ENCODE measurements at regions not wholly inside any gene's neighbourhood (a gene's known extent, or its start where the extent isn't known, plus 50 kb on each side); places are given as distances from the start of the nearest gene placed in this dataset.
"Not testable (repeated sequence)": the region's sequence is repeated elsewhere in the genome, so short reads cannot be mapped to it uniquely, and the experiment has no call there.

GRCh38 chr11:57871231-57871630, 109.6 kb downstream of the CTNND1 start:
- H3K9me3 Mint-ChIP-seq = no peaks in the 10 kb centered on the region
- CTCF ChIA-PET = no interaction called here
- POLR2A ChIA-PET = no interaction called here
- no peaks in the 10 kb centered on the region for H3K36me3 Mint-ChIP-seq (ENCODE audit: low read depth)
- no peak for DNase-seq
- H3K27me3 Mint-ChIP-seq = peaks cover 2% of the 10 kb centered on the region
- H3K4me1 Mint-ChIP-seq = no peaks in the 10 kb centered on the region
- no peak overlapping the region for H3K4me3 Mint-ChIP-seq
- no peak overlapping the region for H3K27ac Mint-ChIP-seq

- H3K4me3 Mint-ChIP-seq = no peak overlapping the region
- no peak for DNase-seq
- H3K36me3 Mint-ChIP-seq (ENCODE audit: low read depth) = no peaks in the 10 kb centered on the region
- H3K27me3 Mint-ChIP-seq = peaks cover 2% of the 10 kb centered on the region
- H3K9me3 Mint-ChIP-seq = no peaks in the 10 kb centered on the region
- CTCF ChIA-PET = no interaction called here
- H3K4me1 Mint-ChIP-seq = no peaks in the 10 kb centered on the region
- H3K27ac Mint-ChIP-seq = no peak overlapping the region
- POLR2A ChIA-PET = no interaction called here
These were observed 111.8 kb downstream of the CTNND1 start for GRCh38 chr11:57873196-57873911.

- Mint-ChIP-seq H3K27ac (no peak overlapping the region), H3K4me3 (no peak overlapping the region), H3K9me3 (no peaks in the 10 kb centered on the region), H3K27me3 (peaks cover 4% of the 10 kb centered on the region), H3K4me1 (no peaks in the 10 kb centered on the region), H3K36me3 (ENCODE audit: low read depth) (no peaks in the 10 kb centered on the region)
- CTCF ChIA-PET = no interaction called here
- DNase-seq = no peak
- POLR2A ChIA-PET = no interaction called here
These were observed 113.4 kb downstream of the CTNND1 start for GRCh38 chr11:57874981-57875380.

- no peak overlapping the region for H3K4me3 Mint-ChIP-seq
- POLR2A ChIA-PET = no interaction called here
- H3K4me1 Mint-ChIP-seq = no peaks in the 10 kb centered on the region
- DNase-seq = no peak
- H3K27ac Mint-ChIP-seq = no peak overlapping the region
- H3K27me3 Mint-ChIP-seq = peaks cover 2% of the 10 kb centered on the region
- no peaks in the 10 kb centered on the region for H3K9me3 Mint-ChIP-seq
- H3K36me3 Mint-ChIP-seq (ENCODE audit: low read depth) = no peaks in the 10 kb centered on the region
- CTCF ChIA-PET = no interaction called here
These were observed 120.0 kb downstream of the CTNND1 start for GRCh38 chr11:57881647-57882046.

- ChIA-PET CTCF (no interaction called here), POLR2A (no interaction called here)
These were observed 122.0 kb downstream of the CTNND1 start for GRCh38 chr11:57883630-57884029.

GRCh38 chr11:57885298-57886050, 123.9 kb downstream of the CTNND1 start:
- ChIA-PET POLR2A (no interaction called here), CTCF (no interaction called here)
- DNase-seq = no peak
- H3K27ac Mint-ChIP-seq = no peak overlapping the region
- no peak overlapping the region for H3K4me3 Mint-ChIP-seq
- no peaks in the 10 kb centered on the region for H3K9me3 Mint-ChIP-seq
- no peaks in the 10 kb centered on the region for H3K27me3 Mint-ChIP-seq
- H3K4me1 Mint-ChIP-seq = no peaks in the 10 kb centered on the region
- H3K36me3 Mint-ChIP-seq (ENCODE audit: low read depth) = no peaks in the 10 kb centered on the region

More at GRCh38 chr11:57883630-57884029, 122.0 kb downstream of the CTNND1 start:
- Mint-ChIP-seq H3K27me3 (peaks cover 2% of the 10 kb centered on the region), H3K36me3 (ENCODE audit: low read depth) (no peaks in the 10 kb centered on the region), H3K9me3 (no peaks in the 10 kb centered on the region), H3K4me3 (no peak overlapping the region), H3K27ac (no peak overlapping the region), H3K4me1 (no peaks in the 10 kb centered on the region)
- DNase-seq = no peak

GRCh38 chr11:57888386-57888785, 126.8 kb downstream of the CTNND1 start:
- ChIA-PET CTCF (no interaction called here), POLR2A (no interaction called here)
- H3K9me3 Mint-ChIP-seq = no peaks in the 10 kb centered on the region
- DNase-seq = no peak
- no peaks in the 10 kb centered on the region for H3K4me1 Mint-ChIP-seq
- H3K36me3 Mint-ChIP-seq (ENCODE audit: low read depth) = no peaks in the 10 kb centered on the region
- H3K27me3 Mint-ChIP-seq = peaks cover 2% of the 10 kb centered on the region
- no peak overlapping the region for H3K4me3 Mint-ChIP-seq
- H3K27ac Mint-ChIP-seq = no peak overlapping the region

GRCh38 chr11:57890521-57890920, 128.9 kb downstream of the CTNND1 start:
- no peaks in the 10 kb centered on the region for H3K36me3 Mint-ChIP-seq (ENCODE audit: low read depth)
- ChIA-PET CTCF (no interaction called here), POLR2A (no interaction called here)
- H3K27me3 Mint-ChIP-seq = peaks cover 3% of the 10 kb centered on the region
- no peak overlapping the region for H3K4me3 Mint-ChIP-seq
- H3K9me3 Mint-ChIP-seq = peaks cover 3% of the 10 kb centered on the region
- no peaks in the 10 kb centered on the region for H3K4me1 Mint-ChIP-seq
- no peak overlapping the region for H3K27ac Mint-ChIP-seq
- no peak for DNase-seq

GRCh38 chr11:57893200-57893599, 130.5 kb upstream of the OR9Q1 start:
- H3K4me1 Mint-ChIP-seq; H3K27me3 Mint-ChIP-seq; H3K36me3 Mint-ChIP-seq (ENCODE audit: low read depth); CTCF ChIA-PET; POLR2A ChIA-PET; H3K27ac Mint-ChIP-seq; H3K4me3 Mint-ChIP-seq; H3K9me3 Mint-ChIP-seq; DNase-seq: not testable (repeated sequence)

GRCh38 chr11:57896361-57897145, 127.1 kb upstream of the OR9Q1 start:
- H3K4me1 Mint-ChIP-seq = no peaks in the 10 kb centered on the region
- H3K27ac Mint-ChIP-seq = no peak overlapping the region
- peaks cover 3% of the 10 kb centered on the region for H3K27me3 Mint-ChIP-seq
- H3K36me3 Mint-ChIP-seq (ENCODE audit: low read depth) = no peaks in the 10 kb centered on the region
- ChIA-PET CTCF (no interaction called here), POLR2A (no interaction called here)
- H3K4me3 Mint-ChIP-seq = no peak overlapping the region
- DNase-seq = no peak
- H3K9me3 Mint-ChIP-seq = peaks cover 3% of the 10 kb centered on the region

- no peaks in the 10 kb centered on the region for H3K4me1 Mint-ChIP-seq
- peaks cover 3% of the 10 kb centered on the region for H3K9me3 Mint-ChIP-seq
- POLR2A ChIA-PET = no interaction called here
- H3K4me3 Mint-ChIP-seq = no peak overlapping the region
- DNase-seq = no peak
- no peaks in the 10 kb centered on the region for H3K27me3 Mint-ChIP-seq
- no peak overlapping the region for H3K27ac Mint-ChIP-seq
- CTCF ChIA-PET = interaction anchor here (0.7 kb wide), 2 partner anchors 28 to 627 kb away, joined by 4 to 5 read pairs; no protein-coding TSS in a partner anchor
- no peaks in the 10 kb centered on the region for H3K36me3 Mint-ChIP-seq (ENCODE audit: low read depth)
These were observed 124.3 kb upstream of the OR9Q1 start for GRCh38 chr11:57899378-57899777.

- Mint-ChIP-seq H3K4me3 (no peak overlapping the region), H3K27me3 (no peaks in the 10 kb centered on the region), H3K4me1 (no peaks in the 10 kb centered on the region), H3K36me3 (ENCODE audit: low read depth) (no peaks in the 10 kb centered on the region), H3K9me3 (no peaks in the 10 kb centered on the region), H3K27ac (no peak overlapping the region)
- ChIA-PET POLR2A (no interaction called here), CTCF (no interaction called here)
- DNase-seq = no peak
These were observed 123.4 kb upstream of the OR9Q1 start for GRCh38 chr11:57900320-57900719.

GRCh38 chr11:57901278-57901677, 122.4 kb upstream of the OR9Q1 start:
- POLR2A ChIA-PET = no interaction called here
- no peaks in the 10 kb centered on the region for H3K9me3 Mint-ChIP-seq
- DNase-seq = no peak
- no peak overlapping the region for H3K4me3 Mint-ChIP-seq
- no peaks in the 10 kb centered on the region for H3K4me1 Mint-ChIP-seq
- H3K27me3 Mint-ChIP-seq = no peaks in the 10 kb centered on the region
- no peak overlapping the region for H3K27ac Mint-ChIP-seq
- no peaks in the 10 kb centered on the region for H3K36me3 Mint-ChIP-seq (ENCODE audit: low read depth)
- CTCF ChIA-PET = no interaction called here
